Frontal cortex (tissue), 3 donors: ENCODE measurements at regions not wholly inside any gene's neighbourhood (a gene's known extent, or its start where the extent isn't known, plus 50 kb on each side); places are given as distances from the start of the nearest gene placed in this dataset.
"Not testable (repeated sequence)": the region's sequence is repeated elsewhere in the genome, so short reads cannot be mapped to it uniquely, and the experiment has no call there.

Experiments used
- DNase-seq, 2 donors: peaks; one replicate each; pipeline ENCODE4 v3.0.0; 2012; ENCODE audit warnings: low spot score in 2 of 2
- FAIRE-seq: peaks from 2 replicates; lab custom pipeline; 2012; peaks lifted over from hg19 to GRCh38; lab: Jason Lieb, UNC
- donor health status: control.
- donor health status: control.
- donor health status: control.

DNA sequence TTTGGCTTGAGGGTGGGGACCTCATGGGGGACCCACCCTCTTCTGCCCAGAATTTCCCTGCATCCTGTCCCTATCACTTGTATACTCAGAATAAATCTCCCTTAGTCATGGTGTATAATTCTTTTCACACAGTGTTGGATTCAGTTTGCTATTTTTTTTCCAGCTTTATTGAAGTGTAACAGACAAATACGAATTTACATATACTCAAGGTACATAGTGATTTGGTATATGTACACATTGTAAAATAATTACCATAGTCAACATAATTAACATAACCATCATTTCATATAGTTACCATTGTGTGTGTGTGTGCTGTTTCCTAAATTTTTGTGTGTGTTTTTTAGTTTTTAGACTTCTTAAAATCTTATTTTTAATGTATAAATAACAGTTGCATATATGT is 269.9 kb downstream of the CNTNAP3 start:
- DNase-seq, FAIRE-seq: not testable (repeated sequence)

DNA sequence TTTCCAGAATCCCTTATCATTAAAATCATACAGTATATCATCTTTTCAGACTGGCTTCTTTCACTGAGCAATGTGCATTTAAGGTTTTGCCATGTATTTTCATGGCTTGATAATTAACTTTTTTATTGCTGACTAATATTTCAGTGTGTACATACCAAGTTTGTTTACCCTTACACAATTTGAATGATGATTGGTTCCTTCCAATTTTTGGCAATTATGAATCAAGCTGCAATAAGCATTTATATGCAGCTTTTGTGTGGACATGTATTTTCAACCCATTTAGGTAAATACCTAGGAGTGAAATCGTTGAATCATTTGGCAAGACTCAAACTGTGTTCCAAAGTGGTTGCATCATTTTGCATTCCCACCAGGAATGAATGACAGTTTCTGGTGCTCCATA is 272.8 kb downstream of the CNTNAP3 start:
- DNase-seq, FAIRE-seq: not testable (repeated sequence)

DNA sequence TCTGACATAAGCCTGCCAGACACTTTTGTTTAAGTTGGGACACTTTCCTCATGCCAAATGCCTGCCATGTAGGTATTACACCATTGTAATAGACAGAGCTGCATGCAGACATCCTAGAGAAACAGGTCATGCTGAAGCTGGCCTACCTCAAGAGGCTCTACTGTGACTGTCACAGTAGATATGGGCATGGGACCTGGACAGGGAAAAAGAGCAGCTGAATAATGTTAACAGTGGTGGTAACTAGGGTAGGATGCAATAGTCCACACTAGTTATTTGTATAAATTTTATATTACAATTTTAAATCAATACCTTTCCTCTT is 273.2 kb downstream of the CNTNAP3 start:
- DNase-seq, FAIRE-seq: not testable (repeated sequence)

DNA sequence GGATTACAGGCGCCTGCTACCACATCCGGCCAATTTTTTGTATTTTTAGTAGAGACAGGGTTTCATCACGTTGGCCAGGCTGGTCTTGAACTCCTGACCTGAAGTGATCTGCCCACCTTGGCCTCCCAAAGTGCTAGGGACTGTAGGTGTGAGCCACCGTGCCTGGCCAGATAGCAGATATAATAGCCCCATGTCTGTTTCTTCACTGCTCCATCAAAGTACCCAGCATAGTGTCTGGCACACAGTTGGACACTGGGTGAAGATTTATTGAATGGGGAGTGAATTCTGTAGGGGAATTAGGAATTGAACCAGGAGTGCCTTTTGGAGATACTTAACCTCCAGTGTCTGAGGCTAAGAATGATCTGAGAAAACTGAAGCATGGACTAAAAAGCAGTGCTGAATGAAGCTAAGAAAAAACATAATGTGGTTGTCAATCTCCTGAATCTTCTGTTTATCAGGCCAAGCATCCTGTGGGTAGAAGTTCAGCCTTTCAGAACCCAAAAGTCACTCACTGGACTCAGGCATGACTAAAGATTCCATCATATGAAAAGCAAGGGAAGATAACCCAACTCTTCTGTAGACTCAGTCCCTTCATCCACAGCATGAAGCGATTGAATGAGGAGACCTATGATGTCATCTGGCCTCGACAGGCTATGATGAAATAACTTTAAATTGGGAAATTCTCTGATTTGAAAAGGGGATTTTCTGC is 273.7 kb downstream of the CNTNAP3 start:
- not testable (repeated sequence) for FAIRE-seq, DNase-seq

DNA sequence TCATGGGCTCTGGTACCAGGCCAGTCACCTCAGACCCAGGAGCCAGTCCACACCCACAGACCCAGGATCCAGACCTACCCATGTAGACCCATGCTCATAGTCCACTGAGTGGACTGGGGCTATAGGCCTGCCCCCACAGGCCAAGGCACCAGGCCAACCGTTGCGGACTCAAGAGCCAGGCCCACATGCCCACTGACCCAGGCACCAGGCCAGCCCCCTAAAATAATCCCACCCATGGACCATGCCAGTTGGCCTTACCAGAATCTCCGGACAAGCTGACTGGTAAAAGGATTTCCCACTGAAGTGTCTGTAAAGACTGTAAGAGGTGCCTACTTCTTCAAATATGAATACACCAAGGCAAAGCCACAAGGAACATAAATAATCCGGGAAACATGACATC is 278.2 kb downstream of the CNTNAP3 start:
- not testable (repeated sequence) for DNase-seq, FAIRE-seq

GRCh38 chr9:39009343-39009742 is 278.6 kb downstream of the CNTNAP3 start:
- DNase-seq, FAIRE-seq: not testable (repeated sequence)

GRCh38 chr9:39008907-39009306 is 279.1 kb downstream of the CNTNAP3 start:
- FAIRE-seq, DNase-seq: not testable (repeated sequence)

GRCh38 chr9:39005736-39006135 is 282.2 kb downstream of the CNTNAP3 start:
- FAIRE-seq: not testable (repeated sequence)

GRCh38 chr9:39001085-39001593 is 281.2 kb upstream of the FAM240B start:
- not testable (repeated sequence) for FAIRE-seq

More at GRCh38 chr9:39005736-39006135, 282.2 kb downstream of the CNTNAP3 start:
- not testable (repeated sequence) for DNase-seq

DNA sequence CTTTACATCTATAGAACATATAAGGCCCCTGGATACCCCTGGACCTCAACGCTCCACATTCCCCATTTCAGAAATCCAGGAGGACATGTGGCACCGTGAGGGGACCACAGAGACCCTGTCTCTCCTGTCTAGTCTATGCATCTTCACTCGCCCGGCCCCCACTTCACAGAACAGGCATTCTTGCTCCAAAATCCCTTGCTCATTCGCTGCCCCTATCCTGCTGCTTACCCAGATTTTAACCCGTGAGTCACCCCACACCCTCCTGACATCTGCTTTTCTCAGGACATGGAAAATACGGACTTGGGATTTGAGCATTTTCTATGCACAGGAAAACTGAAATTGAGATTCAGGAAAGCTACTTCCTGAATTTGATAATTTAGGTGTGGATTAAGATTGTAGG is 279.3 kb upstream of the FAM240B start:
- FAIRE-seq: not testable (repeated sequence)

More at GRCh38 chr9:39001085-39001593, 281.2 kb upstream of the FAM240B start:
- DNase-seq: not testable (repeated sequence)

DNA sequence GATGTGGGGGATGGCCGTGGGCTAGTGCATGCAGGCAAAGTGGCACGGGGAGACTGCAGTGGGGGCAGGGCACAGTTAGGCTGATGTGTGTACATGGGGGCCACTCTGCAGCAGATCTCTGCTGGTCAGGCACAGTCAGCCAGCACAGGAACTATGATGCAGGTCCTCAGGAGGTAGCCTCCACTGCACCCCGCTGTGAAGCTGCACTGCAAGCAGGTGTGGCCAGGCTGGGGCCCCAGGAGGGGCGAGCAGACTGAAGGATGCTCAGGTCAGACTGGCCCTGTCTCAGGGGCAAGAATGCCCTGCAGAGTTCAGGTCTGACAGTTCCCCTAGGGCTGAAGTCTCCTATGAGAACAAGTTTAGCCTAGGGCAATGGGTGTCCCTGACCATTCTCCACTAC is 273.8 kb upstream of the FAM240B start:
- not testable (repeated sequence) for FAIRE-seq

More for the DNA sequence above, 279.3 kb upstream of the FAM240B start:
- DNase-seq: not testable (repeated sequence)

DNA sequence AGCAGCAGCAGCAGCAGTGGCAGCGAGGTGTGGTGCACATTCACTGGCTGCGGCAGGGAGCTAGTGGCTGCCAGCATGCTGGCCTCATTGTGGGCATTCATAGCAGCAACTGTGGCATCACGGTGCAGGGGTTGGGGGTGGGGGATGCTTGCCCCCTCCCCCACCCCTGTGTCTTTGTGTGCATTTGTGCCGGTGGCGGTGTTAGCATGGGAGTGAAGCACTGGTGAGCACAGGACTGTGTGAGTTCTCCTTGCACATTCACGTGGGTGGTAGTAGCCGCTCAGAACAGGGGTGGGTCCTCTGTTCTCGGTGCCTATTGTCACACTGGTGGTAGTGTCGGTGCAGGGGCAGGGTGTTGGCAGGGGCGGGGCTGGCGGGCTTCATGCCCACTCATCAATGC is 273.2 kb upstream of the FAM240B start:
- DNase-seq: not testable (repeated sequence)

More for the DNA sequence above, 273.8 kb upstream of the FAM240B start:
- DNase-seq: not testable (repeated sequence)

GRCh38 chr9:38978734-38979133 is 258.8 kb upstream of the FAM240B start:
- not testable (repeated sequence) for DNase-seq, FAIRE-seq

More for the DNA sequence above, 273.2 kb upstream of the FAM240B start:
- FAIRE-seq: not testable (repeated sequence)

- not testable (repeated sequence) for DNase-seq, FAIRE-seq
Observed at GRCh38 chr9:38969480-38969879, 249.5 kb upstream of the FAM240B start.

DNA sequence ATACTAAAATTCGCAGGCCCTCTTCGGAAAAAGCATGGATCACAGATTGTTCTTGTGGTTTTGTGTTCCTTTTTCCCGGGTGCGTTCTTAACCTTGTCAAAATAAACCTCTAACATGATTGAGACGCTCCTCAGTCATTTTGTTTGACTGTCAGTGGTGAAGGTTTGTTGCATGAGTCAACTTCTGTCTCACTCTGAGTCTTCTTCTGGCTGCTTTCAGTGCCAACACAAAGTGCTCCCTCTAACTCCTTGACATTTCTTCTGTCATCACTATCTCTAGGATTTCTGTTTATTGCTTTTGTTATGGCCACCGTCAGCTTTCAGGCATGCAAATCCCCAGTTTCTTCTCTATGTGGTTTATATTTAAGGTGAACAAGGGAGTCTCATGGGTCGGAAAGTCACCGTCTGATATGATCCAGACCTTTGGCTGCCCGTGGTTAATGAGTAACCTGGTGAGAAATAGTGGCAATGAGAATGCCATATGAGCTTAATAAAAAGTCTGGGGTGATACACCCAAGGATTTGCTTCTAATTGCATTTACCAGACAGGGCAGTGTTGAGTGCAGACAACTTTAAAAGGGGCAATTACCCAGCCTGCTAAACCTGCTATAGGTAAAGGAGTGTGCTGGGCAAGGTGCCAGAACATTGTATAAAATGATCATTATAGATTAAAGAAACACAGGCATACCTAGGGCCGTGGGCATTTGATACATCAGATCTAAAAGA is 248.9 kb upstream of the FAM240B start:
- FAIRE-seq, DNase-seq: not testable (repeated sequence)

DNA sequence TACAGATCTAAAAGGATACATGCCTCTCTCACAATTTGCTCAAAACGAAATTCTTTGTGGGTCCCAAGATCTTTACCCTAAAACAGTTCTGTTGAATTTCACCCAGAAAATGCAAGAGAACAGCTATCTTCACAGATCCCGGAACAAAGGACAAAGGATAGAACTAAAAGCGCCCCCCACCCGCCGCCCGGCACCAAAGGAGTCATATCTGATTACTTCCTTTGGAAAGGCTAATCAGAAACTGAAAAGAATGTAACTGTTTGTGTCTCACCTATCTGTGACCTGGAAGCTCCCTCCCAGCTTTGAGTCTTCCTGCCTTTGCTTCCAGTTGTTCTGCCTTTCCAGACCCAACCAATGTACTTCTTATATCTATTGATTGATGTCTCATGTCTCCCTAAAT is 247.9 kb upstream of the FAM240B start:
- not testable (repeated sequence) for FAIRE-seq, DNase-seq

GRCh38 chr9:38967285-38967684 is 247.4 kb upstream of the FAM240B start:
- not testable (repeated sequence) for FAIRE-seq, DNase-seq

- DNase-seq: not testable (repeated sequence)
Observed at GRCh38 chr9:38959812-38960211, 239.9 kb upstream of the FAM240B start.

DNA sequence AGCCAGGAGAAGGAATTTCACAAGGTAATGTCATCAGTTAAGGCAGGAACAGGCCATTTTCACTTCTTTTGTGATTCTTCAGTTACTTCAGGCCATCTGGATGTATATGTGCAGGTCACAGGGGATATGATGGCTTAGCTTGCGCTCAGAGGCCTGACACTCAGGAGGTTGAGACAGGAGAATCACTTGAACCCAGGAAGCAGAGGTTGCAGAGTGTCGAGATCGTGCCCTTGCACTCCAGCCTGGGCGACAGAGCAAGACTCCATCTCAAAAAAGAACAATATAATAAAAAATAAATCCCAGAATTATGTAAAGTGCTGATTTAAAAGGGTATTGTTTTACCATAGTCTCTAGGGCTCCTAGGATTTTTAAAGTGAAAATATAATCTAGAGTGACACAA is 235.9 kb upstream of the FAM240B start:
- not testable (repeated sequence) for FAIRE-seq

More at GRCh38 chr9:38959812-38960211, 239.9 kb upstream of the FAM240B start:
- not testable (repeated sequence) for FAIRE-seq

DNA sequence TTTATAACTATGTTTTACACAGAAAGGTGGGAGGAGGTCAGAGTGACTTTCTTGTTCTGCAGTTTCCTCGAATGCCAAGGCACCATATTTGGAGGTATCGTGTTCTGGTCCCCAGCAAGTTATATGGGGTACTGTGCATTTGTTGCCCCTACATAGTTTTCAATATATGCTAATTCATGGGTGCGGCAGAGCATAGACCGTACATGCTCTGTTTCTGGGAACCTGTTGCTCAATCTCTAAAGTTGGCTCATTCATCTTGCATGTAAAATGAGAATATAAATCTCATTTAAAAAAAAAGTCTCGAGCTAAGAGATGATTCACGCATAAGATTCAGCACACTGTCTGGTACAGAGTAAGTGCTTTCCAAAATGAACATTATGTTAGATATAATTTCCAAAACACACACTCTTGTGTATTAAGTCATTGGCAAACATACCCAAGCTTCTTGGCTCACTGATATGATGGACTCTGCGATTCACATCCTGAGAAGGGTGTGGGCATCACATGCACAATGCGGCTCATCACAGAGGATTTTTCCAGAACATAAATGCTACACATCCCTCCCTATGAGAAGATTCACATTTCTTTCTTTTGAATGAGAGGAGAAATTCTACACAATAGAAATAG is 232.9 kb upstream of the FAM240B start:
- FAIRE-seq, DNase-seq: not testable (repeated sequence)

More for the DNA sequence above, 235.9 kb upstream of the FAM240B start:
- DNase-seq: not testable (repeated sequence)
